Uterus (tissue), 2 donors: ENCODE measurements at regions not wholly inside any gene's neighbourhood (a gene's known extent, or its start where the extent isn't known, plus 50 kb on each side); places are given as distances from the start of the nearest gene placed in this dataset.

ENCODE experiments used
- POLR2A ChIP-seq, 2 donors: fragments of 450-650 bp; IDR thresholded peaks; one replicate each; pipeline ENCODE4 v1.6.1; 2016; ENCODE audit warnings: antibody characterized with exemption in 2 of 2, mild to moderate bottlenecking in 1 of 2, moderate library complexity in 1 of 2
- TF ChIP-seq, protein P1 (sequence below), 4 experiments: fragments of 200-600 bp in 2 of 4; fragments of 450-650 bp in 2 of 4; sonication (generic) in 2 of 4; IDR thresholded peaks; one replicate each; pipeline ENCODE4 v1.5.1; 2016 to 2019; ENCODE audit warnings: antibody characterized with exemption in 4 of 4, mild to moderate bottlenecking in 2 of 4, moderate library complexity in 1 of 4

DNA sequence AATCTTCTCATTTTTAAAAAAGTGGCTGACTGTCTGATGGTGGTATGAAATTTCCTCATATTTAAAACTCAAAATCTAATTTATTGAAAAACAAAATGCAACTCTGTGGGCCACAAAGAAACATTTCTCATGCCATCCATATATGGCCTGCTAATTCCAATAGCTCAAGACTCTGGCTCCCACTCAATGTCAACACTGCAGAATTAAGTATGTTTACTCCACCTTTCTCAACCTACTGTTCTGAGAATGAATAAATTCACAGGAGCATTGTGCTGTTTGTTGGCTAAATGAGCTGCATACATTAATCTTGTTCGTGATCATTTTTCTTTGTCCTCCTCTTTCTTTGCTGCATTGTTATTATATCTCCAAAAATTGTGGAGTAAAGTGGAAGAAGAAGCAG lies 79.5 kb upstream of the GABRG2 start:
- TF ChIP-seq, protein P1, sequence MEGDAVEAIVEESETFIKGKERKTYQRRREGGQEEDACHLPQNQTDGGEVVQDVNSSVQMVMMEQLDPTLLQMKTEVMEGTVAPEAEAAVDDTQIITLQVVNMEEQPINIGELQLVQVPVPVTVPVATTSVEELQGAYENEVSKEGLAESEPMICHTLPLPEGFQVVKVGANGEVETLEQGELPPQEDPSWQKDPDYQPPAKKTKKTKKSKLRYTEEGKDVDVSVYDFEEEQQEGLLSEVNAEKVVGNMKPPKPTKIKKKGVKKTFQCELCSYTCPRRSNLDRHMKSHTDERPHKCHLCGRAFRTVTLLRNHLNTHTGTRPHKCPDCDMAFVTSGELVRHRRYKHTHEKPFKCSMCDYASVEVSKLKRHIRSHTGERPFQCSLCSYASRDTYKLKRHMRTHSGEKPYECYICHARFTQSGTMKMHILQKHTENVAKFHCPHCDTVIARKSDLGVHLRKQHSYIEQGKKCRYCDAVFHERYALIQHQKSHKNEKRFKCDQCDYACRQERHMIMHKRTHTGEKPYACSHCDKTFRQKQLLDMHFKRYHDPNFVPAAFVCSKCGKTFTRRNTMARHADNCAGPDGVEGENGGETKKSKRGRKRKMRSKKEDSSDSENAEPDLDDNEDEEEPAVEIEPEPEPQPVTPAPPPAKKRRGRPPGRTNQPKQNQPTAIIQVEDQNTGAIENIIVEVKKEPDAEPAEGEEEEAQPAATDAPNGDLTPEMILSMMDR (IDR thresholded peaks at IDR 0.05), result no peak
- no peak for TF ChIP-seq POLR2A (IDR thresholded peaks at IDR 0.05)
